IPS-20b (cell line): ENCODE measurements at regions not wholly inside any gene's neighbourhood (a gene's known extent, or its start where the extent isn't known, plus 50 kb on each side); places are given as distances from the start of the nearest gene placed in this dataset.
A peak's percentile ranks its signal among the peaks of the same experiment; 100 is the strongest.

Experiments used
- H3K27ac ChIP-seq: one replicate; pipeline ENCODE4 v1.5.1; 2013; ENCODE audit warnings: low read length
- H3K27me3 ChIP-seq: 2 replicates; pipeline ENCODE4 v1.6.1; 2013; ENCODE audit warnings: mild to moderate bottlenecking, low read length, inconsistent platforms; ENCODE audit not compliant: insufficient read depth
- H3K36me3 ChIP-seq: 2 replicates; pipeline ENCODE4 v1.6.1; 2013; ENCODE audit warnings: low read depth, mild to moderate bottlenecking, inconsistent platforms, low read length, moderate library complexity; ENCODE audit not compliant: insufficient read depth
- H3K4me1 ChIP-seq: 2 replicates; pipeline ENCODE4 v1.6.1; 2013; ENCODE audit warnings: mild to moderate bottlenecking, control low read depth, inconsistent platforms, low read length, moderate library complexity; ENCODE audit not compliant: insufficient read depth
- H3K4me3 ChIP-seq: 2 replicates; pipeline ENCODE4 v1.5.1; 2013; ENCODE audit warnings: mild to moderate bottlenecking, low read length, inconsistent platforms
- H3K9ac ChIP-seq: 2 replicates; pipeline ENCODE4 v1.6.1; 2013; ENCODE audit warnings: low read depth, mild to moderate bottlenecking, inconsistent platforms, low read length, moderate library complexity
- H3K9me3 ChIP-seq: 2 replicates; pipeline ENCODE4 v1.6.1; 2013; ENCODE audit warnings: mild to moderate bottlenecking, low read depth, low read length, inconsistent platforms; ENCODE audit not compliant: insufficient read depth

GRCh38 chr18:46421973-46422551 lies 235.0 kb downstream of the LOXHD1 start:
- H3K27ac ChIP-seq = no peak overlapping the region
- no peak overlapping the region for H3K4me3 ChIP-seq
- H3K27me3 ChIP-seq = no peaks in the 10 kb centered on the region
- H3K9ac ChIP-seq = no peak overlapping the region
- peaks cover 23% of the 10 kb centered on the region for H3K4me1 ChIP-seq
- H3K9me3 ChIP-seq = no peaks in the 10 kb centered on the region
- H3K36me3 ChIP-seq = no peaks in the 10 kb centered on the region

- Histone ChIP-seq H3K4me1 (peaks cover 23% of the 10 kb centered on the region), H3K27ac (no peak overlapping the region), H3K27me3 (no peaks in the 10 kb centered on the region), H3K4me3 (no peak overlapping the region), H3K9ac (no peak overlapping the region), H3K36me3 (no peaks in the 10 kb centered on the region), H3K9me3 (no peaks in the 10 kb centered on the region)
Observed at GRCh38 chr18:46422552-46423055, 234.4 kb downstream of the LOXHD1 start.

- H3K4me1 ChIP-seq = peaks cover 23% of the 10 kb centered on the region
- no peaks in the 10 kb centered on the region for H3K27me3 ChIP-seq
- no peaks in the 10 kb centered on the region for H3K36me3 ChIP-seq
- no peak overlapping the region for H3K9ac ChIP-seq
- H3K4me3 ChIP-seq = no peak overlapping the region
- no peaks in the 10 kb centered on the region for H3K9me3 ChIP-seq
- H3K27ac ChIP-seq = no peak overlapping the region
Observed at GRCh38 chr18:46423226-46423805, 233.7 kb downstream of the LOXHD1 start.

- Histone ChIP-seq H3K9ac (peak overlapping the region; percentile 13; the same call in 1 of the 2 replicates), H3K4me3 (no peak overlapping the region), H3K27me3 (no peaks in the 10 kb centered on the region), H3K27ac (no peak overlapping the region), H3K36me3 (no peaks in the 10 kb centered on the region), H3K9me3 (no peaks in the 10 kb centered on the region), H3K4me1 (peaks cover 8% of the 10 kb centered on the region)
Observed at GRCh38 chr18:46424898-46425297, 232.1 kb downstream of the LOXHD1 start.

- H3K4me3 ChIP-seq = no peak overlapping the region
- no peaks in the 10 kb centered on the region for H3K27me3 ChIP-seq
- no peak overlapping the region for H3K27ac ChIP-seq
- H3K9ac ChIP-seq = no peak overlapping the region
- peaks cover 6% of the 10 kb centered on the region for H3K4me1 ChIP-seq
- H3K9me3 ChIP-seq = no peaks in the 10 kb centered on the region
- H3K36me3 ChIP-seq = no peaks in the 10 kb centered on the region
Observed at GRCh38 chr18:46425511-46425910, 231.5 kb downstream of the LOXHD1 start.

GRCh38 chr18:46426021-46426678 lies 230.9 kb downstream of the LOXHD1 start:
- H3K9ac ChIP-seq = no peak overlapping the region
- H3K9me3 ChIP-seq = no peaks in the 10 kb centered on the region
- no peaks in the 10 kb centered on the region for H3K27me3 ChIP-seq
- H3K4me1 ChIP-seq = peaks cover 7% of the 10 kb centered on the region
- H3K36me3 ChIP-seq = no peaks in the 10 kb centered on the region
- no peak overlapping the region for H3K4me3 ChIP-seq
- H3K27ac ChIP-seq = no peak overlapping the region

GRCh38 chr18:46426679-46427047 lies 230.4 kb downstream of the LOXHD1 start:
- Histone ChIP-seq H3K27ac (no peak overlapping the region), H3K9me3 (no peaks in the 10 kb centered on the region), H3K36me3 (no peaks in the 10 kb centered on the region)

More at GRCh38 chr18:46426679-46427047, 230.4 kb downstream of the LOXHD1 start:
- Histone ChIP-seq H3K9ac (no peak overlapping the region), H3K4me1 (peaks cover 12% of the 10 kb centered on the region), H3K4me3 (no peak overlapping the region), H3K27me3 (no peaks in the 10 kb centered on the region)
